HG03103 (cell line): ENCODE measurements at regions not wholly inside any gene's neighbourhood (a gene's known extent, or its start where the extent isn't known, plus 50 kb on each side); places are given as distances from the start of the nearest gene placed in this dataset.
"Not testable (repeated sequence)": the region's sequence is repeated elsewhere in the genome, so short reads cannot be mapped to it uniquely, and the experiment has no call there.

Source experiments
- ATAC-seq: cut with Tn5 transposase; IDR thresholded peaks from one replicate; pipeline ENCODE4 v1.9.1; 2021; ENCODE audit warnings: low read depth; ENCODE audit not compliant: unreplicated experiment

DNA sequence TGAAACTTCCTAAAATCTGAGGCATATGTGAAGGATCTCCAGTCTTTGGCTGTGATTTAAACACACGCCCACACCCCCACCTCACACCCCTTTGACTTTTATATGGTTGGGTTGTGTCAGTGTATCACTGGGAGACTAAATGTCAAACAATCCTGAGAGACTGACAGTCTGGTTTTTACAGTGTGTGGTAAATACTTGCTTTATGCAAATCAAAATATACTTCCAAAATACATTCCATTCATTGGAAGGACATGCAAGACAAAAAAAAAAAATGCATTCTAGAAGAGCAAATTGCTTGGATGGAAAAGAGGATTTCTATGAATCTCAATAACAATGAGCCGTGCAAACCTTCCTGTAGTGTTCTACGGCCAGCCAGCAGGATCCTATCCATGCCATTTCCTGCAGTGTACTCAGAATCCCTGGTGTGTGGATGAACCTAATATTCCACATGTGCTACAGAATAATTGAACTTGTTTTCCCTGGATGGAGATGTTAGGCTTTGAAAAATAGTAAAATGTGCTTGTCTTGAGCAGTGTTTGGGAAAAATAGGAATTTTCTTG lies 602.1 kb upstream of the GOT2 start:
- no peak for ATAC-seq

DNA sequence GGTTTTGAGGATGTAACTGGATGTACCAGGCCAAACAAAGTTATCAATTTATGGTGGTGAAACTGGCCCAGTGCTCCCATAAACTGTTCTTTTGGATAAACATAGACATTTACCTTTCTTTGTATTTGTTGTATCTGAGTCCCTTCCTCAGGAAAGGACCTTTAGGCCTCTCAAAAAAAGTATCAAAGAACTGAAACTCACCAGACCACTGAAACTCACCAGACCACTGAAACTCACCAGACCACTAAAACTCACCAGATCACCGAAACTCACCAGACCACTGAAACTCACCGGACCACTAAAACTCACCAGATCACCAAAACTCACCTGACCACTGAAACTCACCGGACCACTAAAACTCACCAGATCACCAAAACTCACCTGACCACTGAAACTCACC lies 597.6 kb upstream of the GOT2 start:
- ATAC-seq: not testable (repeated sequence)

- ATAC-seq: no peak
Observed at GRCh38 chr16:59330019-59330670, 596.0 kb upstream of the GOT2 start.

DNA sequence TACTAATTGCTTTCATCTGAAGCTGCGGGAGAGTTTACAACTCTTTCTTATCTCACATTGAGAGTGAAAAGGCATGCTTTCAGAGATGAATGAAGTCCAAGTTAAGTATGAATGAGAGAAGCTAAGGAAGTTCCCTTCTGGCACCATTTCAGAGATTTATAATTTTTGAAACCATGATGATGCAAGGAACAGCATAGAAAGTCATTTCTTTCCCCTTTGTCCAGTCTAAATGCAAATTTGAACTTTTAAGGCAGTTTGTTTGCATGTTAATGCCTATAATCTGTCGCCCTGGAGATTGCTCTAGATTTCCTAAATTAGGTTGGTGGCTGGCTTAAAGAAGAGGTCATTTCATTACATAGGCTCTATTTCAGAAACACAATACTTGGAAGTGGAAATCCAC lies 594.8 kb upstream of the GOT2 start:
- ATAC-seq: no peak

DNA sequence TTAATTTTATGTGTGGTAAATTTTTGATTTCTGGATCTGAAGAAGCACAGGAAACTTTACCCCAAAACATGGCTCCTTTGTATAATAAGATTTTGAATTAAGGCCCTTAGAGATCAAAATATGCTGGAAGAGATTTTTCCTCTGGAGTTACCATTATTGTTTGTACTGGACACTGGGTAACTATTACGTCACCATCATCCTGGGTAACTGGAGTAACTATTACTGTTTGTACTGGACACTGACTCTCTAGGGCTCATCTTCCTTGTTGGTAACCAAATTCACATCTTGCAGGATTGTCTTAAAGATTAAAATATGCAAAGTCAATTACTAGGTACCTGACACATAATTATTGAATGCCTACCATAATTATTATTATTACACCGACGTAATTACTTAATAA lies 593.8 kb upstream of the GOT2 start:
- no peak for ATAC-seq

DNA sequence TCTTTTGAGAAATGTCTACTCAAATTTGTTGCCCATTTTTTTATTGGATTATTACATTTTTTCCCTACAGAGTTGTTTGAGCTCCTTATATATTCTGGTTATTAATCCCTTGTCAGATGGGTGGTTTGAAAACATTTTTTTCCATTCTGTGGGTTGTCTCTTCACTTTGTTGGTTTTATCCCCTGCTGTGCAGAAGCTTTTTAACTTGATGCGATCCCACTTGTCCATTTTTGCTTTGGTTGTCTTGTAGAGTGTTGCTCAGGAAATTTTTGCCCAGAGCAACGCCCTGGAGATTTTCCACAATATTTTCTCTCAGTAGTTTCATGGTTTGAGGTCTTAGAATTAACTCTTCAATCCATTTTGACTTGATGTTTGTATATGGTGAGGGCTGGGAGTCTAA lies 592.8 kb upstream of the GOT2 start:
- no peak for ATAC-seq

DNA sequence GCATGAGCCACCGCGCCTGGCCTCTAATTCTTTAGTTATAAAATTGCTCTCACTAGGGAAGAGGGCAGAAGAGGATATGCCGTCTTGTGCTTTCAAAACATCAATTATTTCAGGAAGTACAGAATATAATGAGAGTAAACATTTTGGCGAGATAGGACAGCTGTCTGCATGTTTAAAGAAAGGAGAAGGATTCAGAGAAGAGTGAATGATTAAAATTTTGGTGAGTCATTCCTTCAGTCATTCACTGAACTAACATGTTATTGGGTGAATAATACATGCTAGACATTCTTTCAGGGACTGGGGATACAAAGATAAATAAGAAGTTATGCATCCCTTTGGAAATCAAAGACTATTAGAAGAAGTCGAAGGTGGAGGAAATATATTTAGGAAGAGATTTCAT lies 590.3 kb upstream of the GOT2 start:
- no peak for ATAC-seq

DNA sequence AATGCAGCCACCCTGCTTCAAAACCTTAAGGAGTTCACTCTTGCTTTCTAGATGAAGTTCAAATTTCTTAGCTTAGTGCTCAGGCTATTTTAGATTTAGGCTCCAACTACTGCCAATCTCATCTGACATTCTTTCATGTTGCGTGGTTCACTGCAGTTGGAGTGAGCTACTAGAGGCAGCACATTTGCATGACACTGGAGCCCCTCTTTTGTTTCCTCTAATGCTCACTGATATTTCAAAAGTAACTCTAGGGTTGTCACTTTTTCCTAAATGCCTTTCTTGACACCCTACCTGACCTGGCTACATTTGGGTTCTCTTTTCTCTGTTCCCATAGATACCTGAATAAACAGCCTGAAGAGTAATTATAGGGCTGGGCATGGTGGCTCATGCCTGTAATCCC lies 586.5 kb upstream of the GOT2 start:
- ATAC-seq: no peak

DNA sequence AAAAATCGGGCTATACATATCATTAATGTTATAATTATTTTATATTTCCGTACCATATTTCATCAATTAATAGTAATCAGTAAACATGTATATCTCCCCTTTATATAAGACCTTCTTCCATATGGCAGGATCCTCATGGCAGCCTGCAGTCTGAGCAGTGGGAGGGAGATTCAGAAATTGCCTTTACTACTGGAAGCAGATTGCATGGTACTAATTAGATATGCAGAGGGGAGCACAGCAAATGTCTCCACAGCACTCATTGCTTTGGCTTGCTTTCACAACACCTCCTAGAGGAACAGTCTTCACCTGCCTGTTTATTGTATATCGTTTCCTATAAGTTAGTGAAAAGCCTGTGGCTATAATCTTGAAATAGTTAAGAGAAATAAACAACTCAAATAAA lies 585.8 kb upstream of the GOT2 start:
- no peak for ATAC-seq

GRCh38 chr16:59305850-59306249 lies 571.7 kb upstream of the GOT2 start:
- no peak for ATAC-seq

DNA sequence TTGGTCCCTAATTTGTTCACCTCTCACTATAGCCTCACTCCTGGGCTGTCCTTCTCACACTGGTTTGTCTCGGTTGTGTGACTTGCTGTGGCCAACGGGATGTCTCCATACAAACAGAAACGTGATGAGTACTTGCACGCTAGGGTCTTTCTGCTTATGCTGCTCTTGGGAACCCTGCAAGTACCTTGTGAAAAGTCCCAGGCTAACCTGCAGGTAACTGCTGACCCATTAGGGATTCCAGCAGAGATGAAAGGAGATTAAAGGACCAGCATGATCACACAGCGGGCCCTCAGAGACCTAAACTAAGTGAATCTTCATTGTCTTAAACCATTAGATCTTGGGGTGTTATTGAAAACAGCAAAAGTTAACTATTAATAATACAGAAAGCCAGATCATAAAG lies 562.8 kb upstream of the GOT2 start:
- ATAC-seq: no peak

DNA sequence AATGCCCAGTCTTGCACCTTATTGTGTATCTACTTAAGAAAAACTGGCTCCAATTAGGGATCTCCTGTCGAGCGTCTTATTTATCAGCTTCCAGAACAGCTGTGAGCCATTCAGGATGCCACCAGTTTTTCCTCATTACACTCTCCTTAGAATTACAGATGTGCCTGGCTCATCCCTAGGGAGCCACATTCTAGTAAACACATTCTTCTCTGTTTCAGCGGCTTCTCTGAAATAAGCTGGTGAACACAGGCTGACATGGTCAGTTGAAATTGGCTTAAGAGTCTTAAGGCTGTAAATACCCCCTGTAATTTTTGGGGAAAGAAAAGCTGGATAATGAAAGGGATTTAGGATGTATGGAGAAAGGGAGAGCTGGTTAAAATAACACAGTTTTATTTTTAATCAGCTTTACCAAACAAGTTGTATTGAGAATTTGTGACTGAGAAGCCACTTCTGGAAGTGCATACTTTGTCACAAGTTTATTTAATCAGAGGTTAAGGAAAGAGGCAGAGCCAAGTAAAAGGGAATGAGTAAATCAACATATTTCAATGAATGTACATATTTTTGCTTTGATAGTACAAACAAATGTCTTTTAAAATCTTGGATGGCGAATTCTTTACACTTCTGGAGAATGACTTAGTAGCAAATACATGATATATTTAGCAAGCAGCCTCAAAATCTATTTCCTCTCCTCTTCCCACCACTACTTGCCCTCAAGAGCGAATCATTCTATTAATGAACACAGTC lies 562.0 kb upstream of the GOT2 start:
- no peak for ATAC-seq

DNA sequence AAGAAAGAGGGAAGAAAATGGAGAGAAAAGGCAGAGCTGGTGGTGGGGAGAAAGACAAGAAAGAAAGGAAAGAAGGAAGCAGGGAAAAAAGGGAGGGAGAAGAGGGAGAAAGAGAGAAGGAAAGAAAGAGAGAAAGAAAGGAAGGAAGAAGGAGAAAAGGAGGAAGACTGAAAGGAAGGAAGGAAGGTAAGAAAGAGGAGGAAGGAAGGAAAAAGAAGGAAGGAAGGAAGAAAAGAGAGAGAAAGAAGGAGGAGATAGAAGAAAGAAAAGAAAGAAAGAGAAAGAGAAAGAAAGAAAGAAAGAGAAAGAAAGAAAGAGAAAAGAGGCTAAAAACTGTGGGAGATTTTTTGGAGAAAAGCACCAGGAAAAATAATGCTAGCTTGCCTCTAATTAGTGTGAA lies 561.4 kb upstream of the GOT2 start:
- ATAC-seq: no peak

- no peak for ATAC-seq
Observed at GRCh38 chr16:59290718-59291117, 556.6 kb upstream of the GOT2 start.

DNA sequence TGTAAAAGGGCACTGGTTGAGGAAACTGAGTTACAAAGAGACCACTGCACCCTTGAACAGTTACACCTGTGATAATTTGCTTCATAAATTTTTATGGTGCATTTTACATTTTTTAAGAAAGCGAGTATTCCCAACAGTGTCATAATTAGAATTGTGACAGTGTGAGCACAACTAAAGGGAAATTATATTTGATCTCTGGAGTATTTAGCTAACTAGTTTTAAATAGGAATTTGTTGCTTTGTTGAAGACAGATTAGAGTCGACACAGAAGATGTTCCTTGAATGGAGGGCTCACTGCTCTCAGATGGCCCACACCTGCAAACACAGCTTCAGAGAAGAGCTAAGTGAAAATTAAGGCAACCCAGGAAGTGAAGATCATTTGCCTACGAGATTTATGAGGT lies 555.0 kb upstream of the GOT2 start:
- ATAC-seq: no peak

- ATAC-seq: no peak
Observed at GRCh38 chr16:59274141-59274540, 540.0 kb upstream of the GOT2 start.

GRCh38 chr16:59263955-59264354 lies 529.8 kb upstream of the GOT2 start:
- ATAC-seq: no peak

DNA sequence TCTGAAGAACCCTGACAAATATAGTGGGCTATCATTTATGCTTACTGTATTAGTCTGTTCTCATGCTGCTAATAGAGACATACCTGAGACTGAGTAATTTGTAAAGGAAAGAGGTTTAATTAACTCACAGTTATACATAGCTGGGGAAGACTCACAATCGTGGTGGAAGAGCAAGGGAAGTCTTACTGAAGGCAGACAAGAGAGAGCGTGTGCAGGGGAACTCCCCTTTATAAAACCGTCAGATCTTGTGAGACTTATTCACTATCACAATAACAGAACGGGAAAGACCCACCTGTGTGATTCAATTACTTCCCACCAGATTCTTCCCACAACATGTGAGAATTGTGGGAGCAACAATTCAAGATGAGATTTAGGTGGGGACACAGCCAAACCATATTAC lies 526.8 kb upstream of the GOT2 start:
- ATAC-seq: no peak

DNA sequence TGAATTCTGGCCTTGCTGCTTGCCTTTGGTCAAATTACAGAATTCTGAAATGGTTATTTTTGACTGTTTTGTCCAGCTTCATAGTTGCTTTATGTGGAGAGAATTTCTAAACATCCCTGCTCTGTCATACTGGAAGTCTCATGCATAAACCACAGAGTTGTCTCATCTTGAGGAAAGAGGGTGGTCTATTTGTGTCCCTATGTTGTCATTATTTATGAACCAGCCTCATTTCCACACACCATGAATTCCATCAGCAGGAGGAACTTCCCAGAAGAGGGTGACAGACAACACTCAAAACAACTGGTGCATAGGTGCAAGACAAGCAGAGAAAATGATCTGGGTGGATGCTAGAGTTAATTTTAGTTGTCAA lies 525.8 kb upstream of the GOT2 start:
- ATAC-seq: no peak

DNA sequence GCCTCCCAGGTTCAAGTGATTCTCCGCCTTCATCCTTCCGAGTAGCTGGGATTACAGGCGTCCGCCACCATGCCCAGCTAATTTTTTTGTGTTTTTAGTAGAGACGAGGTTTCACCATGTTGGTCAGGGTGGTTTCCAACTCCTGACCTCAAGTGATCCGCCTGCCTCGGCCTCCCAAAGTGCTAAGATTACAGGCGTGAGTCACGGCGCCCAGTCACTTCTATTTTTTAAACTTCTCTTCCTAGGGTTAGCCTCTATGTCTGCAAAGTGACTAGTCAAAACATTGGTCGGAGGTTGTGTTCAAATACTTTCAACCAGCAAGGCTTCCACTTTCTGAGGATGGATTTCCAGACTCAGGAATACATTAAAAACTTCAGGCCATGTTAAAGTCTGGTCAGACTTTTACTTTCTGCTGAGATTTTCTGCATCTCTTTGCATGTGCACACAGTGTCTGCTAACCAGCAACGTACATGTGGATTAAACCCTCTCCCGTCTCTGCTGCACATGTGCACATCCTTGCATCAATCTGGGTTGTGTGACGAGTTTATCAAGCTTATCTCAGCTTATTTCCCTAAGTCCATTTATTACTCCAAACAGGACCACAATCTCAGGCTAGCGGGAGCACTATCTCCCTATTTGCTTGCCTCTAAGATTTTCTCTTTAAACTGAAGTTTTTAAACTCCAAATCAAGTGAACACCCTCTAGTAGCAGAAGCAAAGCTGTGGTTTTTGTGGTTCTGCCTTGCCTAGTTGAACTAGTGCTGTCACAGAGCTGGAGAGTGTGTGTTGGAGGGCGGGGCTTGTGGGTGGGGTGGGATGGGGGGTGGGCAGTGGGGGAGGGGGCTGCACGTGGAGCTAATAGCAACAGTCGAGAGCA lies 525.2 kb upstream of the GOT2 start:
- ATAC-seq: no peak

DNA sequence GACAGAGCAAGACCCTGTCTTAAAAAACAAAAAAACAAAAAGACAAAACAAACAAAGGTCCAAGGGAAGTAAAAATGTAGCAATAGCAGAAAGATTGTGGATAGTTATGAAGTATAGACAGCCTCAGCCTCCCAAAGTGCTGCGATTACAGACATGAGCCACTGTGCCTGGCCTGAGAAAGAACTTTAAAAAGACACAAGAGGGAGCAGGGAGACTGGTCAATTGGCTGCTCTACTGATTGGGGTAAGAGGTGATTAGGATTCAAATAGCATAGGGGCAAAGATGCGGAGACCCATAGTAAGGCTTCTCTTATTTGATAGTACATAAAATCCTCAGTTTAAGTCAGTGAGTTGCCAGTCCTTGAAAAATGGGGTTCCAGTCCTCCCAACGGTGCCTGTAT lies 518.2 kb upstream of the GOT2 start:
- no peak for ATAC-seq
